ENCODE measurements at regions not wholly inside any gene's neighbourhood (a gene's known extent, or its start where the extent isn't known, plus 50 kb on each side); places are given as distances from the start of the nearest gene placed in this dataset.

DNA sequence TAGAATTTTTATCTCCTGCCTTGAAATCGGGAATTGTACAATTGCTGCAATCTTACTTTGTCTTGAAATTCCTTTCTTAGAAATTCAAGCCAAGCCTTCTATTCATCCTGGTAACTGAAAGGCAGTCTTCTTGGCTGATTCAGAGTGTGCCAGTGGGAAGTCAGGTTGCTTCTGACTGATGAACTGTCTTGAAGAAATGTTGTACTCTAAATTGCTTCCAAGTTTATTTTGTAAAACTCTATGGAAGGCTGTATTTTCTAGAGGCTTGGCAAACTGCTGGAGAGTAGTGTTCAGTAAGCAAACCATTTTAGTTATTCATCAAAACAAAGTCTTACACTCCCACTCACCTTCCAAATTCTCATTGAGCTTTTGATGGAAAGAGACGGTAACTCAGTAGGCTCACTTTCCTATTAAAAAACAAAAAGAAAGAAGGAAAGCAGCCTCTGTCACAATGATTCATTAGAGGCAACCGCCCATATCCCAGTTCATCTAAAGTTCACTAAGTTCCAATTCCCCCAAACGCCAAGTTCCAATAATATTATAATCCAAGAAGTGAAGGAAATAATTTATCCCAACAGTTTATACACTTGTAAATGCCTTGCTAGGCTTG is 187.9 kb upstream of the MALRD1 start:
- TF ChIP-seq, protein P1, sequence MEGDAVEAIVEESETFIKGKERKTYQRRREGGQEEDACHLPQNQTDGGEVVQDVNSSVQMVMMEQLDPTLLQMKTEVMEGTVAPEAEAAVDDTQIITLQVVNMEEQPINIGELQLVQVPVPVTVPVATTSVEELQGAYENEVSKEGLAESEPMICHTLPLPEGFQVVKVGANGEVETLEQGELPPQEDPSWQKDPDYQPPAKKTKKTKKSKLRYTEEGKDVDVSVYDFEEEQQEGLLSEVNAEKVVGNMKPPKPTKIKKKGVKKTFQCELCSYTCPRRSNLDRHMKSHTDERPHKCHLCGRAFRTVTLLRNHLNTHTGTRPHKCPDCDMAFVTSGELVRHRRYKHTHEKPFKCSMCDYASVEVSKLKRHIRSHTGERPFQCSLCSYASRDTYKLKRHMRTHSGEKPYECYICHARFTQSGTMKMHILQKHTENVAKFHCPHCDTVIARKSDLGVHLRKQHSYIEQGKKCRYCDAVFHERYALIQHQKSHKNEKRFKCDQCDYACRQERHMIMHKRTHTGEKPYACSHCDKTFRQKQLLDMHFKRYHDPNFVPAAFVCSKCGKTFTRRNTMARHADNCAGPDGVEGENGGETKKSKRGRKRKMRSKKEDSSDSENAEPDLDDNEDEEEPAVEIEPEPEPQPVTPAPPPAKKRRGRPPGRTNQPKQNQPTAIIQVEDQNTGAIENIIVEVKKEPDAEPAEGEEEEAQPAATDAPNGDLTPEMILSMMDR (IDR thresholded peaks at IDR 0.05; ENCODE audit: control insufficient read depth, extremely low read depth, insufficient read depth) = no peak
- DNase-seq (ENCODE audit: low read depth) = no peak

DNA sequence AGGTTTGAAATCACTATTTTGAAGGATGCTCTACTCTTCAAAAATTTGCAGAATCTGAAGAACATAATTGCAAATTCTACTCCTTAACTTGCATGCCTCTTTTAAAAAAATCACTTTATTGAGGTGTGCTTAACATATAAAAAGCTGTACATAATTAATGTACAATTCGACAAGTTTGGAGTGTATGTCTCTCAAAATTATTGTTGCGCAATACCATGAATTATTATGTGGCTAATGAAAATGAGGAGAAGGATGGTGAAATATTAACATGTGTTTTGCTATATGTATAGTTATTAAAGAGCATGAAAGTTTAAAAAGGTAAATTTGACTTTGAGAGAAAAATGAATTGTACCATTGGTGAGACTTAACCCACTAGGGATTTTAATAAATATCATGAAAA is 187.2 kb upstream of the MALRD1 start:
- TF ChIP-seq, protein P1 (IDR thresholded peaks at IDR 0.05; ENCODE audit: control insufficient read depth, extremely low read depth, insufficient read depth) = no peak
- H3K4me3 ChIP-seq (ENCODE audit: low read depth, low read length) = no peak overlapping the region
- no peak for DNase-seq (ENCODE audit: low read depth)

More for the DNA sequence above, 187.9 kb upstream of the MALRD1 start:
- no peak overlapping the region for H3K4me3 ChIP-seq (ENCODE audit: low read depth, low read length)

DNA sequence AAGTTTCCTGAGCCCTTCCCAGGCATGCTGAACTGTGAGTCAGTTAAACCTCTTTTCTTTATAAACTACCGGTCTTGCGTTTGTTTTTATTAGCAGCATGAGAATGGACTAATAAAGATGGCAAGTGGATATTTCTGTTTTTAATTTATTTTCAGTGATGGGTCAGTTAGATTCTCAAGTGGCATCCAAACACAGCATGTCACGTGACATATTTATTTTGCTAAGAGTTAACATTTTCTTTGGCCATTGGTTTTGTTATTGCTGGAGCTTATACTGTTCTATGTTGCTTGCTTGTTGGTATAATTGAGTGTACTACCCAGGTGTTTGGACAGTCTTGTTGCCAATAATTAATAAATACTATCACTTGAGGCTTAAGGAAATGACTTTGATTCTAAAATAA is 181.7 kb upstream of the MALRD1 start:
- DNase-seq (ENCODE audit: low read depth) = no peak

DNA sequence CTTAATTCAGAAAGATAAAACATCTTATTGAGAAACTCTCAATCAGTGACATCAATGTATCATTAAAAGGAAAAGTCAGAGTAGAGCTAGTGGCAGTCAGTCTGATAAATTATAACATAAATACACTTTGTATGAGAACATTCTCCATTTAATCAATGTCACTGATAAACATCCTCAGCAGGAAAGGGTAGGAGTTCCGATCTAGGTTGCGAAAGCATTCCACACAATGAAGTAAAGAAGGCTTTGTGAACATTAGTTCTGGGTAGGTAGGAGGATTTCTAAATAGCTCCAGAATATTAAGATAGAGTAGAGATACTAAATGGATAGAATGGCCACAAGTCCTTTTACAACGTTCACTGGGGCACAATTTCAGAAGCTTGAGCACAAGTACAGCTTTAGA is 179.7 kb upstream of the MALRD1 start:
- H3K4me3 ChIP-seq (ENCODE audit: low read depth, low read length) = no peak overlapping the region
- TF ChIP-seq, protein P1 (IDR thresholded peaks at IDR 0.05; ENCODE audit: control insufficient read depth, extremely low read depth, insufficient read depth) = no peak
- no peak for DNase-seq (ENCODE audit: low read depth)

More for the DNA sequence above, 181.7 kb upstream of the MALRD1 start:
- H3K4me3 ChIP-seq (ENCODE audit: low read depth, low read length) = no peak overlapping the region
- TF ChIP-seq, protein P1 (IDR thresholded peaks at IDR 0.05; ENCODE audit: control insufficient read depth, extremely low read depth, insufficient read depth) = no peak

DNA sequence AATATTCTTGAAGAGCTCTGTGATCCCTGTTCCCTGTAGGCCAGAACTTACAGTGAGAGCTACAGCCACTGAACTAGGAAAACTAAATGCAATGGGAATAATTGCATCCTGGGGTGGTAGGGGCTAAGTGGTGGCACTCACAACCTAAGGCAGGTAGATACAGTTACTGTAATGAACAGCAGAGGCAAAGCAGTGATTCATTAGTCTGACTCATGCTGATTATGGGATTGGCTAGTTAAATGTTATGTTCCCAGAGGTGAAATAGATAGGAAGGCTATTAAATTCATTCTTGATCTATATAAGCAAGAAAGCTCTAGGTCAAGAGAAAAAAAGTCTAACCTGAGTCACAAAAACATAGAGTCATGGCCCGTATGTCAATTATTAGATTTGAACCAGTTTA is 173.1 kb upstream of the MALRD1 start:
- TF ChIP-seq, protein P1 (IDR thresholded peaks at IDR 0.05; ENCODE audit: control insufficient read depth, extremely low read depth, insufficient read depth) = no peak
- H3K4me3 ChIP-seq (ENCODE audit: low read depth, low read length) = no peak overlapping the region
- no peak for DNase-seq (ENCODE audit: low read depth)

DNA sequence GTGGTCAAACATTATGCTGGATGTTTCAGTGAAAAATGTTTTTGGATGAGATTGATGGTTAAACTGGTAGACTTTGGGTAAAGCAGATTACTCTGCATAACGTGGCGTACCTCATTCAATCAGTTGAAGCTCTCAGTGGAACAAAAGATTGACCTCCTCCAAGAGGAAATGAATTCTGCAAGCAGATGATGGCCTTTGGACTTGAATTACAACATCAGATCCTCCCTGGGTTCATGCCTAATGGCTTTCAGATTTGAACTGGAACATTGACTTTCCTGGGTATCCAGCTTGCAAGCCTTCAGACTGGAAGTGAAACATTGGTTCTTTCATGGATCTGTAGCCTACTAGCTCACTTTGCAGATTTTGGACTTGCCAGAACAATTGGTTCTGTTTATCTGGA is 169.3 kb upstream of the MALRD1 start:
- H3K4me3 ChIP-seq (ENCODE audit: low read depth, low read length) = no peak overlapping the region
- DNase-seq (ENCODE audit: low read depth) = no peak
- TF ChIP-seq, protein P1 (IDR thresholded peaks at IDR 0.05; ENCODE audit: control insufficient read depth, extremely low read depth, insufficient read depth) = no peak

DNA sequence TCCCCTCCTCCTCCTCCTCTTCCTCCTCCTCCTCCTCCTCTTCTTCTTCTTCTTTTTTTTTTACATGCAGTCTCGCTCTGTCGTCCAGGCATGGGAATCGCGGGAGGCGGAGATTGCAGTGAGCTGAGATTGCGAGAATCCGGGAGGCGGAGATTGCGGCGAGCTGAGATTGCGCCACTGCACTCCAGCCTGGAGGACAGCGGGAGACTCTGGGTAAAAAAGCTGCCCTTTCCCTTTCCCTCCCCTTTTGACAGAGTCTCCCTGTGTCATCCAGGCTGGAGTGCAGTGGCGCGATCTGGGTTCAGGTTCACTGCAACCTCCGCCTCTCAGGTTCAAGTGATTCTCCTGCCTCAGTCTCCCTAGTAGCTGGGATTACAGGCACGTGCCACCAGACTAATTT is 168.1 kb upstream of the MALRD1 start:
- no peak for DNase-seq (ENCODE audit: low read depth)
- TF ChIP-seq, protein P1 (IDR thresholded peaks at IDR 0.05; ENCODE audit: control insufficient read depth, extremely low read depth, insufficient read depth) = no peak
- no peak overlapping the region for H3K4me3 ChIP-seq (ENCODE audit: low read depth, low read length)

All from LNCaP clone FGC (cell line).